CD4-positive, alpha-beta T cell treated with Interferon alpha-2 for 1 hour (primary cell): ENCODE measurements at regions not wholly inside any gene's neighbourhood (a gene's known extent, or its start where the extent isn't known, plus 50 kb on each side); places are given as distances from the start of the nearest gene placed in this dataset.
"Not testable (repeated sequence)": the region's sequence is repeated elsewhere in the genome, so short reads cannot be mapped to it uniquely, and the experiment has no call there.

Experiments
- DNase-seq, 2 donors: peaks; one replicate each; pipeline ENCODE4 v3.0.0-alpha.2; 2020 to 2022

- no peak for DNase-seq
Observed at GRCh38 chr7:89621925-89622641, 532.2 kb upstream of the STEAP1 start.

- peak in 1 of 2 donors; percentile 28 for DNase-seq
Observed at GRCh38 chr7:89623018-89623672, 531.1 kb upstream of the STEAP1 start.

- DNase-seq = not testable (repeated sequence)
Observed at GRCh38 chr7:89624155-89624554, 530.1 kb upstream of the STEAP1 start.

GRCh38 chr7:89648509-89648908 is 505.8 kb upstream of the STEAP1 start:
- DNase-seq = no peak

GRCh38 chr7:89655946-89656345 is 498.3 kb upstream of the STEAP1 start:
- no peak for DNase-seq

- DNase-seq = no peak
Observed at GRCh38 chr7:89661876-89662275, 492.4 kb upstream of the STEAP1 start.

- DNase-seq = no peak
Observed at GRCh38 chr7:89666136-89666835, 488.0 kb upstream of the STEAP1 start.

GRCh38 chr7:89680161-89680560 is 474.1 kb upstream of the STEAP1 start:
- DNase-seq = no peak

GRCh38 chr7:89681448-89681847 is 472.8 kb upstream of the STEAP1 start:
- DNase-seq = no peak

- no peak for DNase-seq
Observed at GRCh38 chr7:89685287-89685686, 469.0 kb upstream of the STEAP1 start.

- no peak for DNase-seq
Observed at GRCh38 chr7:89687211-89687610, 467.1 kb upstream of the STEAP1 start.

GRCh38 chr7:89695241-89695640 is 459.0 kb upstream of the STEAP1 start:
- DNase-seq = no peak

- DNase-seq = no peak
Observed at GRCh38 chr7:89714131-89714530, 440.1 kb upstream of the STEAP1 start.

GRCh38 chr7:89718941-89719340 is 435.3 kb upstream of the STEAP1 start:
- DNase-seq = not testable (repeated sequence)

GRCh38 chr7:89728481-89728880 is 425.8 kb upstream of the STEAP1 start:
- DNase-seq = no peak

- DNase-seq = no peak
Observed at GRCh38 chr7:89731751-89732445, 422.4 kb upstream of the STEAP1 start.

- DNase-seq = no peak
Observed at GRCh38 chr7:89738549-89738948, 415.7 kb upstream of the STEAP1 start.

GRCh38 chr7:89757910-89758309 is 396.4 kb upstream of the STEAP1 start:
- DNase-seq = no peak

GRCh38 chr7:89760690-89761089 is 393.6 kb upstream of the STEAP1 start:
- DNase-seq = no peak

- DNase-seq = no peak
Observed at GRCh38 chr7:89761173-89761572, 393.1 kb upstream of the STEAP1 start.

- DNase-seq = no peak
Observed at GRCh38 chr7:89770161-89770560, 384.1 kb upstream of the STEAP1 start.

GRCh38 chr7:89771003-89771636 is 383.1 kb upstream of the STEAP1 start:
- DNase-seq = no peak

- DNase-seq = no peak
Observed at GRCh38 chr7:89772276-89772675, 382.0 kb upstream of the STEAP1 start.
